Activated naive CD8-positive, alpha-beta T cell treated with anti-CD3 and anti-CD28 coated beads for 36 hours (primary cell): ENCODE measurements at regions not wholly inside any gene's neighbourhood (a gene's known extent, or its start where the extent isn't known, plus 50 kb on each side); places are given as distances from the start of the nearest gene placed in this dataset.

Source experiments
- DNase-seq: peaks from one replicate; pipeline ENCODE4 v3.0.0; 2021
- H3K27ac Mint-ChIP-seq: one replicate; pipeline ENCODE4 v1.8.0; 2022; ENCODE audit warnings: mild to moderate bottlenecking, moderate library complexity, mixed read lengths
- H3K27me3 Mint-ChIP-seq: one replicate; pipeline ENCODE4 v1.8.0; 2022; ENCODE audit warnings: mild to moderate bottlenecking, mixed read lengths
- H3K36me3 Mint-ChIP-seq: one replicate; pipeline ENCODE4 v1.8.0; 2021; ENCODE audit warnings: mild to moderate bottlenecking, mixed read lengths
- H3K4me1 Mint-ChIP-seq: one replicate; pipeline ENCODE4 v1.8.0; 2021; ENCODE audit warnings: mixed read lengths
- H3K4me3 Mint-ChIP-seq: one replicate; pipeline ENCODE4 v1.8.0; 2022; ENCODE audit warnings: mild to moderate bottlenecking, moderate library complexity, mixed read lengths
- H3K9me3 Mint-ChIP-seq: one replicate; pipeline ENCODE4 v1.8.0; 2022; ENCODE audit warnings: mixed read lengths

- no peak overlapping the region for H3K27ac Mint-ChIP-seq
These were observed 184.8 kb downstream of the TEX29 start for GRCh38 chr13:111505175-111505777.

GRCh38 chr13:111506125-111506524, 185.7 kb downstream of the TEX29 start:
- Mint-ChIP-seq H3K27ac (no peak overlapping the region), H3K4me3 (no peak overlapping the region), H3K9me3 (no peaks in the 10 kb centered on the region), H3K27me3 (peaks cover 8% of the 10 kb centered on the region), H3K4me1 (no peaks in the 10 kb centered on the region), H3K36me3 (no peaks in the 10 kb centered on the region)
- DNase-seq = no peak

More at GRCh38 chr13:111505175-111505777, 184.8 kb downstream of the TEX29 start:
- Mint-ChIP-seq H3K4me3 (no peak overlapping the region), H3K36me3 (no peaks in the 10 kb centered on the region), H3K27me3 (peaks cover 8% of the 10 kb centered on the region), H3K9me3 (no peaks in the 10 kb centered on the region), H3K4me1 (no peaks in the 10 kb centered on the region)
- DNase-seq = no peak

- Mint-ChIP-seq H3K4me3 (no peak overlapping the region), H3K27ac (no peak overlapping the region), H3K27me3 (peaks cover 8% of the 10 kb centered on the region), H3K4me1 (no peaks in the 10 kb centered on the region), H3K36me3 (no peaks in the 10 kb centered on the region), H3K9me3 (no peaks in the 10 kb centered on the region)
- DNase-seq = no peak
These were observed 186.2 kb downstream of the TEX29 start for GRCh38 chr13:111506621-111507020.

GRCh38 chr13:111508164-111508870, 187.9 kb downstream of the TEX29 start:
- DNase-seq = no peak
- H3K9me3 Mint-ChIP-seq = no peaks in the 10 kb centered on the region
- no peaks in the 10 kb centered on the region for H3K4me1 Mint-ChIP-seq
- H3K27ac Mint-ChIP-seq = no peak overlapping the region
- no peaks in the 10 kb centered on the region for H3K36me3 Mint-ChIP-seq
- no peak overlapping the region for H3K4me3 Mint-ChIP-seq
- H3K27me3 Mint-ChIP-seq = peaks cover 8% of the 10 kb centered on the region

- Mint-ChIP-seq H3K27ac (no peak overlapping the region), H3K27me3 (peaks cover 5% of the 10 kb centered on the region), H3K4me1 (no peaks in the 10 kb centered on the region), H3K9me3 (no peaks in the 10 kb centered on the region), H3K4me3 (no peak overlapping the region), H3K36me3 (no peaks in the 10 kb centered on the region)
- DNase-seq = no peak
These were observed 188.6 kb downstream of the TEX29 start for GRCh38 chr13:111508902-111509509.

- Mint-ChIP-seq H3K9me3 (no peaks in the 10 kb centered on the region), H3K4me1 (no peaks in the 10 kb centered on the region), H3K27ac (no peak overlapping the region), H3K36me3 (no peaks in the 10 kb centered on the region), H3K4me3 (no peak overlapping the region), H3K27me3 (peaks cover under 1% of the 10 kb centered on the region)
- no peak for DNase-seq
These were observed 190.2 kb downstream of the TEX29 start for GRCh38 chr13:111510502-111511218.

- no peaks in the 10 kb centered on the region for H3K27me3 Mint-ChIP-seq
- no peaks in the 10 kb centered on the region for H3K9me3 Mint-ChIP-seq
- DNase-seq = no peak
- no peak overlapping the region for H3K4me3 Mint-ChIP-seq
- H3K36me3 Mint-ChIP-seq = no peaks in the 10 kb centered on the region
- no peak overlapping the region for H3K27ac Mint-ChIP-seq
- H3K4me1 Mint-ChIP-seq = no peaks in the 10 kb centered on the region
These were observed 190.8 kb downstream of the TEX29 start for GRCh38 chr13:111511219-111511732.

GRCh38 chr13:111511805-111512504, 191.5 kb downstream of the TEX29 start:
- H3K27me3 Mint-ChIP-seq = no peaks in the 10 kb centered on the region
- no peaks in the 10 kb centered on the region for H3K9me3 Mint-ChIP-seq
- H3K4me1 Mint-ChIP-seq = no peaks in the 10 kb centered on the region
- H3K36me3 Mint-ChIP-seq = no peaks in the 10 kb centered on the region
- no peak overlapping the region for H3K4me3 Mint-ChIP-seq
- H3K27ac Mint-ChIP-seq = no peak overlapping the region
- DNase-seq = no peak

- Mint-ChIP-seq H3K9me3 (no peaks in the 10 kb centered on the region), H3K4me1 (no peaks in the 10 kb centered on the region), H3K36me3 (no peaks in the 10 kb centered on the region), H3K27ac (no peak overlapping the region), H3K27me3 (no peaks in the 10 kb centered on the region), H3K4me3 (no peak overlapping the region)
- no peak for DNase-seq
These were observed 192.3 kb downstream of the TEX29 start for GRCh38 chr13:111512707-111513106.

- Mint-ChIP-seq H3K9me3 (no peaks in the 10 kb centered on the region), H3K4me1 (no peaks in the 10 kb centered on the region), H3K27ac (no peak overlapping the region), H3K36me3 (no peaks in the 10 kb centered on the region), H3K4me3 (no peak overlapping the region), H3K27me3 (no peaks in the 10 kb centered on the region)
- no peak for DNase-seq
These were observed 193.5 kb downstream of the TEX29 start for GRCh38 chr13:111513766-111514609.

- no peak for DNase-seq
- no peaks in the 10 kb centered on the region for H3K36me3 Mint-ChIP-seq
- H3K9me3 Mint-ChIP-seq = no peaks in the 10 kb centered on the region
- H3K27me3 Mint-ChIP-seq = no peaks in the 10 kb centered on the region
- no peak overlapping the region for H3K27ac Mint-ChIP-seq
- H3K4me1 Mint-ChIP-seq = no peaks in the 10 kb centered on the region
- no peak overlapping the region for H3K4me3 Mint-ChIP-seq
These were observed 194.3 kb downstream of the TEX29 start for GRCh38 chr13:111514610-111515306.

- Mint-ChIP-seq H3K9me3 (no peaks in the 10 kb centered on the region), H3K4me3 (no peak overlapping the region), H3K4me1 (no peaks in the 10 kb centered on the region), H3K27me3 (no peaks in the 10 kb centered on the region), H3K27ac (no peak overlapping the region), H3K36me3 (no peaks in the 10 kb centered on the region)
- no peak for DNase-seq
These were observed 194.8 kb downstream of the TEX29 start for GRCh38 chr13:111515307-111515617.

- H3K9me3 Mint-ChIP-seq = no peaks in the 10 kb centered on the region
- no peaks in the 10 kb centered on the region for H3K36me3 Mint-ChIP-seq
- DNase-seq = no peak
- H3K27me3 Mint-ChIP-seq = no peaks in the 10 kb centered on the region
- H3K27ac Mint-ChIP-seq = no peak overlapping the region
- H3K4me1 Mint-ChIP-seq = no peaks in the 10 kb centered on the region
- H3K4me3 Mint-ChIP-seq = no peak overlapping the region
These were observed 195.2 kb downstream of the TEX29 start for GRCh38 chr13:111515635-111516034.
